C4-2B (cell line): ENCODE measurements at regions not wholly inside any gene's neighbourhood (a gene's known extent, or its start where the extent isn't known, plus 50 kb on each side); places are given as distances from the start of the nearest gene placed in this dataset.
"Not testable (repeated sequence)": the region's sequence is repeated elsewhere in the genome, so short reads cannot be mapped to it uniquely, and the experiment has no call there.

Experiments
- H3K27ac ChIP-seq: fragments of 450-650 bp; 2 replicates; pipeline ENCODE4 v1.5.1; 2017
- CTCF ChIP-seq: fragments of 450-650 bp; conservative IDR thresholded peaks from 2 replicates; pipeline ENCODE4 v1.5.1; 2017; ENCODE audit warnings: mild to moderate bottlenecking
- ZFX ChIP-seq: fragments of 450-650 bp; IDR thresholded peaks from 2 replicates; pipeline ENCODE4 v1.6.1; 2017

DNA sequence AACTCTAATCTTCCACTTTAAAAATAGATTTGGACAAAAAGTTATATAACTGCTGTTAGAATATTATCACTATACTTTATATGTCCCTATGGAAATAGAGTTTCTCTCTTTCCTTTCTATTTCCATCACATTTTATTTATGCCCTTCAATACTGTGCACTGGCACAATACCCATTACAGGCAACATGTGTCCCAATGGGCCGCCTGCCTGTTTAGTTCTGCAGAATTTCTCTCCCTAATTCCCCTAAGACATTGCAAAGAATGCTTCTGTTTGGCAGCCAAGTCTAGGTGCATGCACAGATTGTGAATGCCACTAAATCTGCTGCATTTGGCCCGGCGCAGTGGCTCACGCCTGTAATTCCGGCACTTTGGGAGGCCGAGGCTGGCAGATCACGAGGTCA lies 520.4 kb upstream of the FLRT2 start:
- TF ChIP-seq CTCF (no peak), ZFX (no peak)
- no peak overlapping the region for H3K27ac ChIP-seq

GRCh38 chr14:85010186-85010585 lies 519.8 kb upstream of the FLRT2 start:
- TF ChIP-seq CTCF (no peak), ZFX (no peak)
- no peak overlapping the region for H3K27ac ChIP-seq

- H3K27ac ChIP-seq = no peak overlapping the region
- TF ChIP-seq CTCF (no peak), ZFX (no peak)
These were observed 513.4 kb upstream of the FLRT2 start for GRCh38 chr14:85016496-85016895.

- H3K27ac ChIP-seq = not testable (repeated sequence)
These were observed 506.1 kb upstream of the FLRT2 start for GRCh38 chr14:85023866-85024265.

DNA sequence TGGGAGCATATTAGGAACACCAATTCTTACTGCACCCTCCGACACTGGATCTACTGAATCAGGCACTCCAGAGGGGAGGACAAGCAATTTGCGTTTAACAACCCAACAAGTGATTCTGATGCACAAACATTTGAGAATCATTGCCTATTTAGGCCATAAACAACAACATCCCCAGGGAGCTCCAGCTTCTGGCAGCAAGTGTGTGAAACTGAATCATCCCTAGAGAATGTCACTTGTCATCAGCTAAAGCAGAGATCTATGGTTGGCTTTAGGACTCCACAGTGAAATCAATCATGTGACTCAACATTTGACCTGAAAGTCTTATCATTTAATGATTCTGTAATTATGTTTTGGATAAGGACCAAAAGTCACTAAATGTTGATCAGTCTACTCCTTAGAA lies 505.0 kb upstream of the FLRT2 start:
- no peak overlapping the region for H3K27ac ChIP-seq
- no peak for TF ChIP-seq ZFX
- no peak for TF ChIP-seq CTCF

- H3K27ac ChIP-seq = no peak overlapping the region
- TF ChIP-seq CTCF = no peak
- no peak for TF ChIP-seq ZFX
These were observed 502.1 kb upstream of the FLRT2 start for GRCh38 chr14:85027681-85028370.

DNA sequence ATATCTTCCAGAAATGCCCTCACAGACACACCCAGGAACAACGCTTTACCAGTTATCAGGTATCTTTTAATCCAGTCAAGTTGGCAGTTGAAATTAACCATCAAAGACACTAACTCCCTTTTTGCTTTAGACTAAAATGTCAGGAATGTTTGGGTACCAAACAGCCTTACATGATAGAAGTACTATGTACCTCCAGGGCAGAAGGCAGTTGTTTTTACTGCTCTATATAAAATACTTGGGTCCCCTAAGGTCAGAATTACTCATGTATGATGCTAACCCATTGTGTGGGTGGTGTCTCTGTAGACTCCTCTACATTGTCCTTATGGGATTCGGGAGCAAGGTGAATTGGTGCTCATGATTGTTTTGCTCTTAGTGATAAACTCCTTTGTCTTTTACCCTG lies 492.5 kb upstream of the FLRT2 start:
- H3K27ac ChIP-seq = no peak overlapping the region
- TF ChIP-seq CTCF (no peak), ZFX (no peak)
